ENCODE measurements at regions not wholly inside any gene's neighbourhood (a gene's known extent, or its start where the extent isn't known, plus 50 kb on each side); places are given as distances from the start of the nearest gene placed in this dataset.

- TF ChIP-seq CTCF (IDR thresholded peaks at IDR 0.05) (no peak), POLR2A (IDR thresholded peaks at IDR 0.05) (no peak), POLR2AphosphoS5 (IDR thresholded peaks at IDR 0.05) (no peak), EP300 (IDR thresholded peaks at IDR 0.05) (no peak)
These were observed 50.9 kb upstream of the ME3 start for GRCh38 chr11:86723281-86723680.

All from upper lobe of left lung (tissue), 4 donors.